ENCODE measurements at regions not wholly inside any gene's neighbourhood (a gene's known extent, or its start where the extent isn't known, plus 50 kb on each side); places are given as distances from the start of the nearest gene placed in this dataset.

DNA sequence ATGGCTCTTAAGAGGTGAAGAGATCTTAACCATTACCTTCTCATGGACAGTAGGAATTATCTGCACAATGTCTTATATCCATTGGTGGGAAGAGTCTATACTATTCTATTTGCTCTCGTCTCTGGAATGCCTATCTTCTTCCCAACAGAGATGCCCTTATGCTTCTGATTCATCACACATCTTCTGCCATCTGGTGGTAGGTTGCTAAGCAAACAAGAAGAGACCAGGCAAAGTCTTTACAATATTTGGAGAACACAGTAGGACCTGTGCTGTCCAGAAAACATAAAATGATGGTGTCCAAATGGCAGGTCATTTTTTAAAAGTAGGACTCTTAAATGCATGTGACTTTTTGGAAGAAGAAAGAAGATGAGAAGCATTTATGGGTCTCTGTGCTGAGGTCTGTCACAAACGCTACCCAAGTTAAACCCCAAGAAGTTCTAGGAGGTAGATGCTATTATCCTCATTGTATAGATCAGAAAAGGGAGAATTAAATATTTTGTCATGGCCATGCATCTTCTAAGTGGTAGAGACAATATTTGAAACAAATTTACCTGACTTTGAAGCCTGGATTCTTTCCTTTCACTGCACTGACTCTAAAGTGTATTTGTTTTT, 67.8 kb upstream of the NXPH1 start:
- peak; percentile 68 for TF ChIP-seq CTCF (IDR thresholded peaks at IDR 0.05; ENCODE audit: insufficient read depth, low read length, poor library complexity, severe bottlenecking)
- TF ChIP-seq EZH2phosphoT487 (conservative IDR thresholded peaks at IDR 0.05; ENCODE audit: low read length): no peak
